ENCODE measurements at regions not wholly inside any gene's neighbourhood (a gene's known extent, or its start where the extent isn't known, plus 50 kb on each side); places are given as distances from the start of the nearest gene placed in this dataset.

GRCh38 chr4:157895205-157895604, 277.6 kb downstream of the GASK1B start:
- Histone ChIP-seq H3K27me3 (ENCODE audit: insufficient read depth, poor library complexity, severe bottlenecking) (no peaks in the 10 kb centered on the region), H3K4me3 (replicated peaks; ENCODE audit: insufficient read depth, low read length) (no peak overlapping the region), H3K27ac (replicated peaks) (no peak overlapping the region)
- DNase-seq (ENCODE audit: low read depth in 1 of 2, low spot score in 1 of 2) = no peak
- TF ChIP-seq, protein P1, sequence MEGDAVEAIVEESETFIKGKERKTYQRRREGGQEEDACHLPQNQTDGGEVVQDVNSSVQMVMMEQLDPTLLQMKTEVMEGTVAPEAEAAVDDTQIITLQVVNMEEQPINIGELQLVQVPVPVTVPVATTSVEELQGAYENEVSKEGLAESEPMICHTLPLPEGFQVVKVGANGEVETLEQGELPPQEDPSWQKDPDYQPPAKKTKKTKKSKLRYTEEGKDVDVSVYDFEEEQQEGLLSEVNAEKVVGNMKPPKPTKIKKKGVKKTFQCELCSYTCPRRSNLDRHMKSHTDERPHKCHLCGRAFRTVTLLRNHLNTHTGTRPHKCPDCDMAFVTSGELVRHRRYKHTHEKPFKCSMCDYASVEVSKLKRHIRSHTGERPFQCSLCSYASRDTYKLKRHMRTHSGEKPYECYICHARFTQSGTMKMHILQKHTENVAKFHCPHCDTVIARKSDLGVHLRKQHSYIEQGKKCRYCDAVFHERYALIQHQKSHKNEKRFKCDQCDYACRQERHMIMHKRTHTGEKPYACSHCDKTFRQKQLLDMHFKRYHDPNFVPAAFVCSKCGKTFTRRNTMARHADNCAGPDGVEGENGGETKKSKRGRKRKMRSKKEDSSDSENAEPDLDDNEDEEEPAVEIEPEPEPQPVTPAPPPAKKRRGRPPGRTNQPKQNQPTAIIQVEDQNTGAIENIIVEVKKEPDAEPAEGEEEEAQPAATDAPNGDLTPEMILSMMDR (IDR thresholded peaks at IDR 0.05; ENCODE audit: insufficient read depth, low read length) = no peak
- no peak for TF ChIP-seq SPI1 (IDR thresholded peaks at IDR 0.05; ENCODE audit: borderline replicate concordance, low read depth)
- no peak for TF ChIP-seq REST (IDR thresholded peaks at IDR 0.05; ENCODE audit: insufficient replicate concordance, low read depth)
- no peak for TF ChIP-seq POLR2AphosphoS5 (IDR thresholded peaks at IDR 0.05; ENCODE audit: low read depth)
- no peak for TF ChIP-seq GABPA (IDR thresholded peaks at IDR 0.05; ENCODE audit: low read depth)

GRCh38 chr4:157889788-157890187, 283.0 kb downstream of the GASK1B start:
- DNase-seq (ENCODE audit: low read depth in 1 of 2, low spot score in 1 of 2) = no peak
- H3K4me3 ChIP-seq (replicated peaks; ENCODE audit: insufficient read depth, low read length) = no peak overlapping the region
- no peaks in the 10 kb centered on the region for H3K27me3 ChIP-seq (ENCODE audit: insufficient read depth, poor library complexity, severe bottlenecking)
- no peak overlapping the region for H3K27ac ChIP-seq (replicated peaks)
- no peak for TF ChIP-seq POLR2AphosphoS5 (IDR thresholded peaks at IDR 0.05; ENCODE audit: low read depth)
- no peak for TF ChIP-seq SPI1 (IDR thresholded peaks at IDR 0.05; ENCODE audit: borderline replicate concordance, low read depth)
- TF ChIP-seq GABPA (IDR thresholded peaks at IDR 0.05; ENCODE audit: low read depth) = no peak
- no peak for TF ChIP-seq REST (IDR thresholded peaks at IDR 0.05; ENCODE audit: insufficient replicate concordance, low read depth)
- TF ChIP-seq, protein P1 (IDR thresholded peaks at IDR 0.05; ENCODE audit: insufficient read depth, low read length) = no peak

- Histone ChIP-seq H3K27ac (replicated peaks) (no peak overlapping the region), H3K27me3 (ENCODE audit: insufficient read depth, poor library complexity, severe bottlenecking) (no peaks in the 10 kb centered on the region), H3K4me3 (replicated peaks; ENCODE audit: insufficient read depth, low read length) (no peak overlapping the region)
- TF ChIP-seq SPI1 (IDR thresholded peaks at IDR 0.05; ENCODE audit: borderline replicate concordance, low read depth) (no peak), POLR2AphosphoS5 (IDR thresholded peaks at IDR 0.05; ENCODE audit: low read depth) (no peak), REST (IDR thresholded peaks at IDR 0.05; ENCODE audit: insufficient replicate concordance, low read depth) (no peak), GABPA (IDR thresholded peaks at IDR 0.05; ENCODE audit: low read depth) (no peak)
- TF ChIP-seq, protein P1 (IDR thresholded peaks at IDR 0.05; ENCODE audit: insufficient read depth, low read length) = no peak
- no peak for DNase-seq (ENCODE audit: low read depth in 1 of 2, low spot score in 1 of 2)
Observed at GRCh38 chr4:157888281-157888680, 284.5 kb downstream of the GASK1B start.

All from HL-60 (cell line).